DLD1 (cell line): ENCODE measurements at regions not wholly inside any gene's neighbourhood (a gene's known extent, or its start where the extent isn't known, plus 50 kb on each side); places are given as distances from the start of the nearest gene placed in this dataset.
"Not testable (repeated sequence)": the region's sequence is repeated elsewhere in the genome, so short reads cannot be mapped to it uniquely, and the experiment has no call there.

Experiments
- in situ Hi-C: cut with HindIII; loops from 2 replicates; pipeline ENCODE4 v1.10.0; 2017; ENCODE audit warnings: low sequenced_read_pairs

DNA sequence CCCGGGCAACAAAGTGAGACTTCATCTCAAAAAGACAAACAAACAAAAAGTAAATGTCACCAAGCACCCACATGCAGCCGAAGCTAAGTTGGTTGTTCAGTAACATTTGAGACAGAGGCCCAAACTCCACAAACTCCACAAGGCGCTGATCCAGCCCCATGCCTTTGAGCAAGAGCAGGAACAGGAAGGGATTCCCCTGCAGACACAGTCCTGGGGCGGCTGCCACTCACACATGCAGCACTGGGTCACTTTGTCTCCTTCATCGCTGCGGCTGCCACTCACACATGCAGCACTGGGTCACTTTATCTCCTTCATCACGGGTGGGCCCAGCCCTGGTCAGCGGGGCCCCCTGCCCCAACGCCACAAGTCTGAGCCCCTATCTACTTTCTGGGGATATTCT, 246.9 kb upstream of the RREB1 start:
- in situ Hi-C loops: no loop called here

DNA sequence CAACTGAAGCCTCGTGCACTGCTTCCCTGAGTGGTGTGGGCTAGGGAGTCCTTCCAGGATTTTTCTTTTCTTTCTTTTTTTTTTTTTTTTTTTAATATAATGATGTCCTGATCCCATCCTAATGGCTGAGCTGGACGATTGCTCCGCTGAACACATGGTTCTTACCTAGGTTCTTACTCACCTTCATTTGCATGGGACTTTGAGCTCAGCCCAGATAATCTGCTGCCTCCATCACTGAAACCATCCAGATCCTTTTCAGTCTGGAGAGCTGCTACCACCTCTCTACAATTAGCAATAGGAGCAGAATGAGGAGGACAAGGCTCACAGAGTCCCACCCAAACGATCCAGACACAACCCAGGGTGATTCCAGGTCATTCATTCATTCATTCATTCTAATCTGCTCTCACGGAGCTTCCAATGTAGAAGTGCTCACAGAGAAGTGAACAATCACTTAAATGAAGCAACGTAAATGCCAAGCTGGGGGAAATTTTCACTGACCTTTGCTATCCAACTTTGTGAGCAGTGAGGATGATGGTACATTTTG, 246.3 kb upstream of the RREB1 start:
- in situ Hi-C loops: no loop called here

DNA sequence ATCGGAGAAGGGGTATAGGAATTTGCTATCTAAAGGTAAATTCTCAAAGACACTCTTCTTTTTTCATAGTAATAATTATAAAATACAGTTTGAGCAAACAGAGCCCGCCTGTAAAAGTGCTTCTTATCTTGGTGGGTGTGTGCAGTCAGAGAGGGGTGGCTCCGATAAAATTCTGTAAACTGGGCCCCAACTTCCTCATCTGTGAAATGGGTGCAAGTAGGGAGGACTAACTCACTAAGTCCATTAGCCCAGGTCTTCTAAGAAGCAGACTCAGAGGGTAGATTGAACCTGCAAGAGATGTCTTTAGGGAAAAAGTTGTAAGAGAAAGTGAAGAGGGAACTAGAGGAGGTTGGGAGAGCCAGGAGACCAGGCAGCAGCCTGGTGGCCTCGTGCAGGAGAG, 245.8 kb upstream of the RREB1 start:
- in situ Hi-C loops: no loop called here

DNA sequence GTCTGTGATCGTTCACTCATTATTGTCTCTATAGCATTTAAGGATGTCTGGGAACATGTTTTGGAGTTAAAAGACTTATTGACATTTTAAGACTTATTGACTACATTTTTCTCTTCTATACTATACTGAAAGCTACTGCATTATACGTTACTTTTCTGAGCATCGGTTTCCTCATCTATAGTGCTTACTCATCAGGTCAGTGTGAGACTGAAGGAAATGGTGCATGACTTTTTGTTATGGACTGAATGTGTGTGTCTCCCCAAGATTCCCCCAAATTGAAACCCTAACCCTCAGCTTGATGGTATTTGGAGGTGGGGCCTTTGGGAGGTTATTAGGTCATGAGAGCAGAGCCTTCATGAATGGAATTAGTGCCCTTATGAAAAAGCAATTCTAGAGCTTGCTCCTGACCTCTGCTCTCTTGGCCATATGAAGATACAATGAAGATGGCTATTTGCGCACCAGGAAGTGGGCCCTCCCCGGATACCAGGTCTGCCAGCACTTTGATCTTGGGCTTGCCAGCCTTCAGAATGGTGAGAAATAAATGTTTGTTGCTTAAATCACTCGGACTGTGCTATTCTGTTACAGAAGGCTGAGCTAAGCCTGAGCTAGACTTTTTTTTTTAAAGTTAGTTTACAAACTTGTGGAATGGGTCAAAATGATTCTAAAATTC, 243.7 kb upstream of the RREB1 start:
- in situ Hi-C loops: no loop called here

DNA sequence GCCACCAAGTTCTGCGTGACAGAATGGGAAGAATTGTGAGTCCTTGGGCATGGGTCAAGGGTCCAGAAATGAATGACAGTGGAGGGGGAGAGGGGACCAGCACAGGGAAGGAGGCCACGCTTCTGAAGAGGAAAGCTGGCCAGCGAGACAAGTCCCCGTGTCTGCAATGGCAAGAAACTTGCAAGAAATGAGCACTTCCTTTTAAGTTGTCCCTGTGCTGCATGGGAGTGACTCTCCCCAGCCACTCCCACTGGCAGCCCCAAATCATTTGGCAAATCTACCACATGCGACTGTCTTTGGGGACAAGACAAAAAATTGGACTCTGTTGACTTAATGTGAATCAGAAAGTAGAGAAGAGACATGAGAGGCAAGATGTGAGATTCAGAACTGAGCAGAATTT, 242.2 kb upstream of the RREB1 start:
- in situ Hi-C loops: no loop called here

DNA sequence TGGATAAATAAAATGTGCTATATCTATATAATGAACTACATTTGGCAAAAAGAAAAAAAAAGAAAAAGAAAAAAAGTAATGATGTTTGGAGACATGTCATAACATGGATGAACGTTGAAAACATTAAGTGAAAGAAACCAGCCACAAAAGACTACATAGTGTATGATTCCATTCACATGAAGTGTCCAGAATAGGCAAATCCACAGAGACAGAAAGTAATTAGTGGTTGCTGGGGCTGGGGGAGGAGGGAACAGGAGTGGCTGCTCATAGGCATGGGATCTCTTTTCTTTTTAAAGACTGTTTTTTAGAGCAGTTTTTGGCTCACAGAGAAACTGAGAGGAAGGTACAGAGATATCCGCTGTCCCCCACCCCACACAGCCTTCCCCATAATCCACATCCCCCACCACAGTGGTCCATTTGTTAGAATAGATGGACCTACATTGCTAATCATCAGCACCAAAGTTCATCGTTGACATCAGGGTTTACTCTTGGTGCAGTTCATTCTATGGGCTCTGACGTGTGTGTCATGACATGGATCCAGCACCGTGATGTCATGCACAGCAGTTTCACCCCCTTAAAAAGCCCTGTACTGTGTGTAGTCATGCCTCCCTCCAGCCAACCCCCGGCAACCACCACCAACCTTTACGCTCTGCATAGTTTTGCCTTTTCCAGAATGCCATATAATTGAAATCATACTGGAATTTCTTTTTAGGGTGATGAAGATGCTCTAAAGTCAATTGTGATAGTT, 240.9 kb upstream of the RREB1 start:
- in situ Hi-C loops: no loop called here

DNA sequence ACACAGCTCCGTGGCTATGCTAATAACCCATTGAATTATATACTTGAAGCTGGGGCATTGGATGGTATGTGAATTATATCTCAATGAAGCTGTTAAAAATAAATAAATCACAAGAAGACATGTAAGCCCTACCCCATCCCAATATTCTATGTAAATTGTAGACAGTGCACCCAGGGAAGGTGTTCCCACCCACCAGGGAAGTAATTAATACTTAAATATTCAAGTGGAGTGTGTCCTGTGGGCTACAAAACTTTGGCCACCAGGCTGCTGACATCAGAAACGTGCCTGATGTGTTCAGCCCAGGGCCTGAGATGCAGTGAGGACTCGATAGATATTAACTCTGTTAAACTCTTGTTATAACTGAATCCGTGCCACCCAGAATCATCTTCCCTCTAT, 240.4 kb upstream of the RREB1 start:
- in situ Hi-C loops: no loop called here

DNA sequence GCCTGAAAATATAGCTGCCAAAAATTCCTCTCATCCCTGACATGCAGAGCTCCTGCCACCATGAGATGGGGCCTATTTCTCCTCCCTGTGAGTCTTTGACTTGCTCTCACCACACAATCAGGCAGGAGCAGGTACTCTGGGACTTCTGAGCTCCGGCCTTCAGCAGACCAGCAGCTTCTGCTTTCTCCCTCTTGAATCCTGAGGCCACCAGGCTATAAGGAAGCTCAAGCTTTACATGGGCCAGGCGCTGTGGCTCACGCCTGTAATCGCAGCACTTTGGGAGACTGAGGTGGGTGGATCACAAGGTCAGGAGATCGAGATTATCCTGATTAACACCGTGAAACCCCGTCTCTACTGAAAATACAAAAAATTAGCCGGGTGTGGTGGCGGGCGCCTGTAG, 238.7 kb upstream of the RREB1 start:
- in situ Hi-C loops: no loop called here

DNA sequence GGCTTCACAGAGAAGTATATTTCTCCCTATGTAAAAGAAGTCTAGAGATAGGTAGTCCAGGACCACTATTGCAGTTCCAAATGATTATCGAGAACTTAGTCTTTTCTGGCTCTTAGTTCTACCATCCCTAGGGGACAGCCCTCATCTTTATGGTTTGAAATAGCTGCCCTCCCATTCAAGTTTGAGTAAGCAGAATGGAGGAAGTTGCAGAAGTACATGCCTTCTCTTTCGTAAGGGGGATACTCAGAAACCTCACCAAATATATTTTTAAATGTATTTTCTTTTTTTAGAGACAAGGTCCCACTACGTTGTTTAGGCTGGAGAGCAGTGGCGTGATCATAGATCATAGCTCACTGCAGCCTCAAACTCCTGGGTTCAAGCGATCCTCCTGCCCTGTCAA, 236.8 kb upstream of the RREB1 start:
- in situ Hi-C loops: no loop called here

DNA sequence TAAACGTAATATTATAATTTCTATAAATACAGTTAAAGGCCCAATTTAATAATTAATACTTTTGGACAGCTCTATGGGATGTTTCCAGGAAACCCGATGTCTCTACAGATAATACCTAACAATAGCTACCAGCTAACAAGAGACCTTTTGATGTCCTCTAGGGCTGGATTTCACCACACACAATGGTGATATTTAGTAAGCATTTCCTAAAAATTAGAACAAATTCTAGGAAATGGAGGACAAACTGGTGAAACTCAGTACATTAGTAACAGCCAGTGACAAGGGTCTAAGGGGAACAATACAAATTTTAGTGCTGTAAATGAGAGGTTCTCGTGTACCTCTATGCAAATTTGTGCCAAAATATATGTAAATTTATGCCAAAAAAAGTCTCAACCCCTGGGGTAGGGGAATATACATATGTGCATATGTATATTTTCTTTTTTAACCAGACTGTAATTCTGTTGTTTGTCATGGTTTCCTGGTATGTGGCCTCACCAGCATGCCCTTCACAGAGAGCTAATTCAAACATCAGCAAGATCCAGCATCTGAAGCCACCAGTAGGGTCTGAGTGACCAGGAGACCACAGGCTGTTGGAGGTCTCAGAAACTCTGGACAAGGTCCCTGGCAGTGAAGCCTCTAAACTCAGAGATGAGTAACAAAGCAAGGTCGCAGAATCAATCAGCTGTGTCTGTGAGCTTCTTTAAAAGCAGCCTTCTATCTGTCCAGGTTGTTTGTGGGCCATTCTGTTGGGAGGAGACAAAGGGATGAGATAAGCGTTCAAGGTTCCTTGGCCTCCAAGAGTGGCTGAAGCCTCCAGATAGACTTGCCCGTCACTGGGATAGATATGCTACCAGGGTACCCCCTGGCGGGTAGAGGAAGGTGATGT, 235.1 kb upstream of the RREB1 start:
- in situ Hi-C loops: no loop called here

DNA sequence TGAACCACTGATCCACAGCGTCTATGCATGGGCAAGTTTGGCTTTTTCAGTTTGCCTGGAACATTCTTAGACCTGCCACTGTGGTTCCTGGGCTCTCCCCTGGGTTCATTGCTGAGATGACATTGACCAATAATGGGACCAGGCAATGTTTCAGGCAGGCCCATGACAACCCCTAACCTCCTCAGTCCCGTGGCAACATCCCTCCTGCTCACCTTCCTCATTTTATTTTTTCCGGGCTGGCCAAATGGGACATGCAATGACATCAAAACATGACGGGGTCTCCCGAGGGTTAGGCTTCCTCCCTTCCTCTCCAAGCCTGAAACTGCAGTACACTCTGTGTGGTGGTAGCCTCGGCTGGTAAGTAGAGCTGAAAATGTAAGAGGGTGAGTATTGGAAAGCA, 234.0 kb upstream of the RREB1 start:
- in situ Hi-C loops: no loop called here

DNA sequence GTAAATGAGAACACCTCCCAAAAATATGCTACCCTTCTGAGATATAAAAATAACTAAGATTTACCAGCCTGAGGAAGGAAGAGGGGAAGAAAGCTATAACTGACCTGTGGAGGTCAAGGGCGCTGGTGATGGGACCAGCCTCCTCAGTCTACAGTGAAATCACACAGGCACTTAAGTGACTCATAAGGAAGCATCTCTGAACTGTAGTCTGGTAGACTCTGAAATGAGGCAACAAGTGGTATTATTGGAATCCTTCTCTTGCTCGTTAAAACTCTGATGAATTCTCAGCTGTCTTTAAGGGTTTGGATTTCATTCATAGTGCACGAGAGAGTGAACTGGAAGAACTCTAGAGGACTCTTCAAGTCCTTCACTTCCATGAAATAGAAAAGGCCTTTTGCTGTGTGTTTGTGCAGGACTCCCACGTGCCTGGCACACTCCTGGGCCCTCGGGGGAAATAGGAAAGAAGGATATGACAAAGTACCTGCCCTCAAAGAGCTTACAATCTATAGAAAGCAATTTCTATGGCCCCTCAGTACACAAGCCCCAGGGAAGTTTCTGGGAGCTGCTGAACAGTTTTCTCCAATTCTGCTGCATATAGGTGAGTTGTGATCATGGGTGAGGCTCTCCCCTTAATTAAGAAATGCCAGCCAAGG, 231.8 kb upstream of the RREB1 start:
- in situ Hi-C loops: no loop called here

DNA sequence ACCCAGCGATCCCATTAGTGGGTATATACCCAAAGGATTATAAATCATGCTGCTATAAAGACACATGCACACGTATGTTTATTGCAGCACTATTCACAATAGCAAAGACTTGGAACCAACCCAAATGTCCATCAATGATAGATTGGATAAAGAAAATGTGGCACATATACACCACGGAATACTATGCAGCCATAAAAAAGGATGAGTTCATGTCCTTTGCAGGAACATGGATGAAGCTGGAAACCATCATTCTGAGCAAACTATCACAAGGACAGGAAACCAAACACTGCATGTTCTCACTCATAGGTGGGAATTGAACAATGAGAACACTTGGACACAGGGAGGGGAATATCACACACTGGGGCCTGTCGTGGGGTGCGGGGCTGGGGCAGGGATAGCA, 230.0 kb upstream of the RREB1 start:
- in situ Hi-C loops: not testable (repeated sequence)

DNA sequence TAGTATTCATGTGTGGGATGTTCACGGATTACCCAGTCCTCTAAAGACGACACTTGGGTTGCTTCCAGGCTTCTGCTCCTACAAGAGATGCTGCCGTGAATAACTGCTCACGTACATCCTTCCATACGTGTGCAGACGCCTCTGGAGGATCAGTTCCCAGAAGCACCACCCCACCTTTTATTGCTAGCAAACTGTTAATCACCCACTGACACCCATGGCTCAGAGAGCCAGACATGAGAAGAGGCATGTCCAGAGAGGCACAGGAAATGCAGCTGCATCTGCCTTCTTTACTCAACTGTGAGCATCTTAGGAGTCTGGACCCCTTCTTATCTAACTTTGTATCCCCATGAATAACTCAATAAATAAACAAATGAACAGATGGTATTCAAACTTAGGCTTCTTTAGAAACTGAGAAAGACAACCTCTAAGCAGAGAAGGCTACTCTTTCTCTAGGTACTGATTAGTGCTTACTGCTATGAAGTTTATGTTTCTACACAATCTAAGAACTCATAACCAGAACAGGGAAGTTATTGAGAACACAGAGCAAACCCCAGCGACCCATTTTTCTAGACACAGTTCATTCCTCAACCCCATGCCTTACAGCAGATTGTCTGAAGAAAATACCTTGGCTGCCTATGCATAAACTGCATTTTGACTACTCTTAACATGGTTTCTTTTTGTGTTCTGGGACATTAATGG, 228.7 kb upstream of the RREB1 start:
- in situ Hi-C loops: no loop called here

DNA sequence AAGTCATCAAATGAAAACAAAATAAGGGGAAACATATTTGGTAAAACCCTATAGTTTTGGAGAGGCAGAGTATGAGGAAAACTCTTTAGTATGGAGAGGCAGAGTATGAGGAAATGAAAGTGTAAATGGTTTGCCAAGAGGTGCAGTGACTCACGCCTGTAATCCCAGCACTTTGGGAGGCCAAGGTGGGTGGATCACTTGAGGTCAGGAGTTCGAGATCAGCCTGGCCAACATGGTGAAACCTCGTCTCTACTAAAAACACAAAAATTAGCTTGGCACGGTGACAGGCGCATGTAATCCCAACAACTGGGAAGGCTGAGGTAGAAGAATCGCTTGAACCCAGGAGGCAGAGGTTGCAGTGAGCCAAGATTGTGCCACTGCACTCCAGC, 228.2 kb upstream of the RREB1 start:
- in situ Hi-C loops: not testable (repeated sequence)

DNA sequence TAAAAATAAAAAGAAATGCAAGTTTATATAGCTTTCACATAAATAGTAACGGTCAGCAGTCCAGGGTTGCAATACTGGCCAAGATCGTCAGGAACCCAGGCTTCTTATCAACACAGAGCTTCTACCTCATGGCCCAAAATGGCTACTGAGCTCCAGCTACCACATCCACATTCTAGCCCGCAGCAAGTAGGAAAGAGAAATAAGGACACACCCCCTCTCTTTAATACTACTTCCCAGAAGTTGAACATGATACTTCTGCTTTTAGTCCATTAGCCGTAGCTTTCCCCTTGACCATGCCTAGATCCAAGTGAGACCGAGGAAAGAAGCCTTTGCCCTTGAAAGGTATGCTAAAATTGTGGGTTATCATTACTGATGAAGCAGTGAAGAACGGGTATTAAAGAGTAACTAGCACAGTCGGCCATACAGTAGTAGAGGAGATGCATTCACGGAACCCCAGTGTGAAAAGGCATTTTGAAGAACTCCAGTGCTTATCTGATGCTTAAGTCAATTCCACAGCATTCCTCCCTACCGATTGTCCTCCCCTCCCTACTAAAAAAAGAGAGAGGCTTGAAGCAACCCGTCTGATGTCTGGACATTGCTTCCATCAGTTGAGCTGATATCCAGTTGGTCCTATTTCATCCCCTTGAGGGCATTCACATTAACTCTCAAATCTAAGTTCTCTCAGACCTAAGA, 226.9 kb upstream of the RREB1 start:
- in situ Hi-C loops: no loop called here

DNA sequence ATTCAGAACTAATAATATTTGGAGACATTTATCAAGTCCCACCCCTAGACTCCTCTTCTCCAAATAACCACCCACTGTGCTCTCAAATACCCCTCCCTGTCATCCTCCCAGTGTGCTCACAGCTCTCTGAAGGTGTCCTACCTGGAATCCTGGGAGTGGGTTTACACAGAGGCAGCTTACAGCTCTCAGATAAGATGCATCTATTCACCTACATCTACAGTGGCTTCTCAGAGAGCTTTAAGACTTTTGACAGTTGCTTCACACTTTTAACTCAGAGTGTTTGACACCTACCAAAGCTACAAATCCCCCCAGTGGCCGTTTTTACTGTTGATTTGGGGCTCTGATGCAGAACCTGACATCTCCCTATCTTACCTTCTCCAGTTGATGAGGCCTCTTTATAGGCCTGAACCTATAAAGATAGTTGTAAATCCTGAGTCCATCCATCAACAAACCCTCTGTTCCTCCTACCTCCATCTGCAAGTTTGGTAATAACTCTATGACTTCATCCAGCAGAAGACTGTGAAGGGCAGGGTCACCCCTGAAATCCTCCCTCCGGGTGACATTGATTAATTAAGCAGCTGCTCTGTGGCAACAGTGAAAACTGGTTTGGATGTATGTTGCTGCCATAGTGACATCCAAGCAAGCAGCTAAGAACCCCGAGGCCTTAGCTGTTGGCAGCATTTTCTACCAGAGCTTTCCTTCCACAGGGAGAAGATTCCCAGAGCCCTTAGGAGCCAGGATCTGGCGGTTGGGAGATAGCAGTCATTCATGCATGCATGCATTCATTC, 226.1 kb upstream of the RREB1 start:
- in situ Hi-C loops: no loop called here

DNA sequence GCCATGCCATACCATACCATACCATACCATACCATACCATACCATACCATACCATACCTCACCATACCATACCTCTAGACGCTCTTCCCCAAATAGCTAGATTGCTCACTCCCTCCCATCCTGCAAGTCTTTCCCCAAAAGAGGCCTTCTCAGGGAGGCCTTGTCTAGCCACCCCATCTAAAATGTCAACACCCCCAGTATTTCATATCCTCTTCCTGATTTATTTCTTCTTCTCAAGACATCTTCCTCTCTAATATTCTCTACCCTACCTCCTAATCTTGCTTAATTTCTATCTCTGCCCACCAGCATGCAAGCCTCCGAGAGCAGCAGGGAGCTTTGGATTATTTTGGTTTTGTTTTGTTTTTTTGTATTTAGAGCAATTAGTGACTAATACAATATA, 225.2 kb upstream of the RREB1 start:
- in situ Hi-C loops: no loop called here

DNA sequence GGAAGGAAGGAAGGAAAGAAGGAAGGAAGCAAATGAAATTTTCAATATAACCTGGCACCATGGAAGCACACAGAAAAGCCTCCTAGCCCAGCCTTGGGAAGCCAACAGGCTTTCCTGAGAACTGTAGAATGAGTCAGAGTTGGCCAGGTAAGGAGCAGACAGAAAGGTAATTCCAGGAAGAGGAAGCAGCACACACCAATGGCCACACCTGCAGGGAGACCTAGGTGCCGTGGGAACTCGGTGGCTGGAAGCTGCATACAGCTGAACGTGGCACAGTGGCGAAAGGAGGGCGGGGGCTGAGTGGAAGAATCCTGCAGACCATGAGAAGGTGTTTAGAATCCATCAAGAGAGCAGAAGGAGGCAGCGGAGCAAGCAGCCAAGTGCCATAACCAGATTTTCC, 224.8 kb upstream of the RREB1 start:
- in situ Hi-C loops: no loop called here
